ENCODE measurements at regions not wholly inside any gene's neighbourhood (a gene's known extent, or its start where the extent isn't known, plus 50 kb on each side); places are given as distances from the start of the nearest gene placed in this dataset.
A peak's percentile ranks its signal among the peaks of the same experiment; 100 is the strongest.

- 86% methylated on average over 2 of the region's 2 CpGs for WGBS, 2 donors
- no peaks in the 10 kb centered on the region for H3K9me3 ChIP-seq
- ATAC-seq (ENCODE audit: low FRiP score in 2 of 2) (no peak), DNase-seq (no peak)
- no peaks in the 10 kb centered on the region for H3K27me3 ChIP-seq
- no peak overlapping the region for H3K27ac ChIP-seq
- no peaks in the 10 kb centered on the region for H3K36me3 ChIP-seq
- peaks cover 3 to 9% (median 6%) of the 10 kb centered on the region in 4 donors for H3K4me1 ChIP-seq
- TF ChIP-seq POLR2AphosphoS5 (IDR thresholded peaks at IDR 0.05) (no peak), CTCF (IDR thresholded peaks at IDR 0.05) (no peak), EP300 (IDR thresholded peaks at IDR 0.05) (no peak), POLR2A (IDR thresholded peaks at IDR 0.05) (no peak)
- H3K4me3 ChIP-seq: no peak overlapping the region
These were observed 157.1 kb downstream of the TSEN15 start for GRCh38 chr1:184208622-184209021.

GRCh38 chr1:184210031-184210430 lies 158.5 kb downstream of the TSEN15 start:
- 65 to 93% methylated on average over 2 of the region's 2 CpGs for WGBS, 2 donors
- peak in 1 of 2 donors; percentile 51 for DNase-seq
- no peaks in the 10 kb centered on the region for H3K36me3 ChIP-seq
- H3K4me3 ChIP-seq: no peak overlapping the region
- TF ChIP-seq POLR2AphosphoS5 (IDR thresholded peaks at IDR 0.05) (peak in 1 of 2 donors; percentile 16), POLR2A (IDR thresholded peaks at IDR 0.05) (no peak), EP300 (IDR thresholded peaks at IDR 0.05) (no peak), CTCF (IDR thresholded peaks at IDR 0.05) (no peak)
- H3K4me1 ChIP-seq: peaks cover 3 to 15% (median 8%) of the 10 kb centered on the region in 4 donors
- H3K27ac ChIP-seq: no peak overlapping the region
- peak; percentile 36 to 50 for ATAC-seq (ENCODE audit: low FRiP score in 2 of 2)
- no peaks in the 10 kb centered on the region for H3K27me3 ChIP-seq
- H3K9me3 ChIP-seq: no peaks in the 10 kb centered on the region

- Histone ChIP-seq H3K27me3 (no peaks in the 10 kb centered on the region), H3K36me3 (no peaks in the 10 kb centered on the region), H3K9me3 (no peaks in the 10 kb centered on the region), H3K27ac (no peak overlapping the region), H3K4me3 (no peak overlapping the region), H3K4me1 (peaks cover 3 to 23% (median 8%) of the 10 kb centered on the region in 4 donors)
- 88 to 92% methylated on average over 6 of the region's 6 CpGs for WGBS, 2 donors
- ATAC-seq (ENCODE audit: low FRiP score in 2 of 2): no peak
- no peak for TF ChIP-seq EP300 (IDR thresholded peaks at IDR 0.05)
- TF ChIP-seq POLR2A (IDR thresholded peaks at IDR 0.05): no peak
- no peak for TF ChIP-seq CTCF (IDR thresholded peaks at IDR 0.05)
- TF ChIP-seq POLR2AphosphoS5 (IDR thresholded peaks at IDR 0.05): no peak
- no peak for DNase-seq
These were observed 159.3 kb downstream of the TSEN15 start for GRCh38 chr1:184210862-184211261.

- WGBS, 2 donors: 66 to 88% methylated on average over 7 of the region's 7 CpGs
- H3K9me3 ChIP-seq: no peaks in the 10 kb centered on the region
- no peak overlapping the region for H3K4me3 ChIP-seq
- TF ChIP-seq EP300 (IDR thresholded peaks at IDR 0.05) (peak in 1 of 4 donors; percentile 7), POLR2AphosphoS5 (IDR thresholded peaks at IDR 0.05) (no peak)
- H3K27me3 ChIP-seq: no peaks in the 10 kb centered on the region
- ATAC-seq (ENCODE audit: low FRiP score in 2 of 2): peak; percentile 58 to 72
- peak in 1 of 2 donors; percentile 57 for DNase-seq
- peaks cover 3 to 26% (median 8%) of the 10 kb centered on the region in 4 donors for H3K4me1 ChIP-seq
- peak overlapping the region in 2 of 4 donors; percentile 32 to 46 for H3K27ac ChIP-seq
- no peaks in the 10 kb centered on the region for H3K36me3 ChIP-seq
These were observed 161.3 kb downstream of the TSEN15 start for GRCh38 chr1:184212649-184213314.

- ATAC-seq (ENCODE audit: low FRiP score in 2 of 2) (peak in 1 of 2 donors; percentile 29), DNase-seq (peak; percentile 44 to 72)
- Histone ChIP-seq H3K4me3 (no peak overlapping the region), H3K4me1 (peaks cover 3 to 26% (median 8%) of the 10 kb centered on the region in 4 donors), H3K9me3 (no peaks in the 10 kb centered on the region), H3K36me3 (no peaks in the 10 kb centered on the region), H3K27me3 (no peaks in the 10 kb centered on the region), H3K27ac (peak overlapping the region in 1 of 4 donors; percentile 31)
- 80 to 96% methylated on average over 4 of the region's 4 CpGs for whole genome bisulfite sequencing, 2 donors
- TF ChIP-seq POLR2A (IDR thresholded peaks at IDR 0.05) (no peak), POLR2AphosphoS5 (IDR thresholded peaks at IDR 0.05) (no peak), CTCF (IDR thresholded peaks at IDR 0.05) (no peak), EP300 (IDR thresholded peaks at IDR 0.05) (no peak)
These were observed 162.6 kb downstream of the TSEN15 start for GRCh38 chr1:184214128-184214527.

All from upper lobe of left lung (tissue), 6 donors.